Rectal smooth muscle tissue (tissue), 1 donor: ENCODE measurements at regions not wholly inside any gene's neighbourhood (a gene's known extent, or its start where the extent isn't known, plus 50 kb on each side); places are given as distances from the start of the nearest gene placed in this dataset.
"Not testable (repeated sequence)": the region's sequence is repeated elsewhere in the genome, so short reads cannot be mapped to it uniquely, and the experiment has no call there.

Experiments
- H3K27ac ChIP-seq: one replicate; pipeline ENCODE4 v1.7.0; 2013; ENCODE audit warnings: low read depth, low read length, inconsistent platforms
- H3K27me3 ChIP-seq: one replicate; pipeline ENCODE4 v1.7.0; 2013; ENCODE audit warnings: low read length; ENCODE audit not compliant: control insufficient read depth, insufficient read depth
- H3K36me3 ChIP-seq: one replicate; pipeline ENCODE4 v1.7.0; 2013; ENCODE audit warnings: low read length; ENCODE audit not compliant: control insufficient read depth, insufficient read depth
- H3K4me1 ChIP-seq: one replicate; pipeline ENCODE4 v1.7.0; 2013; ENCODE audit warnings: low read length; ENCODE audit not compliant: control insufficient read depth, insufficient read depth
- H3K4me3 ChIP-seq: one replicate; pipeline ENCODE4 v1.7.0; 2013; ENCODE audit warnings: low read length
- H3K9ac ChIP-seq: one replicate; pipeline ENCODE4 v1.7.0; 2013; ENCODE audit warnings: low read length

- not testable (repeated sequence) for H3K9ac ChIP-seq, H3K27me3 ChIP-seq, H3K36me3 ChIP-seq
Measured at GRCh38 chr11:121963846-121964245, 152.2 kb downstream of the BLID start.

DNA sequence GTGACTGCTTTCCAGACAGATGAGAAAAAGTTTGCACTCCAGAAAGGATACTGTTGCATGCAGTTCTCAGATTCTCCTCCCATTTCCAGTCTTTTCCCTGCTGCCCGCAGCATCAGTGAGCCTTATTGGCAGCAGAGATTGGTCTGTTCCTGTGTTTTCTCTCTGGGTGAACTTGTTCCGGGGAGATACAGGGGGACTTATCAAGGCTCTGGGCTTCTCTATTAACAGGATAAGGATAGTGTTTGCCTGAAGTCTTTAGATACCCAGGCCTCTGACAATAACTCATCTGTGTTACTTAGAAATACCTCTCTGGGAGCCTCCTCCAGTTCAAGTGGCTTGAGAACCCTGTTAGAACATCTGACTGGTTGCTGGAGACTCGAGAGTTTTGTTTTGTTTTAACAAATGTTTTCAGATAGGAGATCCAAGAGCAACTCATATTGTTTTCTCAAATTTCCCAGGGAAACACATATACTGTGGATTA is 154.7 kb downstream of the BLID start:
- H3K4me3 ChIP-seq = no peak overlapping the region
- no peaks in the 10 kb centered on the region for H3K36me3 ChIP-seq
- no peak overlapping the region for H3K27ac ChIP-seq
- H3K4me1 ChIP-seq = peaks cover 4% of the 10 kb centered on the region
- no peaks in the 10 kb centered on the region for H3K27me3 ChIP-seq
- H3K9ac ChIP-seq = no peak overlapping the region

More at GRCh38 chr11:121963846-121964245, 152.2 kb downstream of the BLID start:
- not testable (repeated sequence) for H3K4me1 ChIP-seq, H3K27ac ChIP-seq, H3K4me3 ChIP-seq

DNA sequence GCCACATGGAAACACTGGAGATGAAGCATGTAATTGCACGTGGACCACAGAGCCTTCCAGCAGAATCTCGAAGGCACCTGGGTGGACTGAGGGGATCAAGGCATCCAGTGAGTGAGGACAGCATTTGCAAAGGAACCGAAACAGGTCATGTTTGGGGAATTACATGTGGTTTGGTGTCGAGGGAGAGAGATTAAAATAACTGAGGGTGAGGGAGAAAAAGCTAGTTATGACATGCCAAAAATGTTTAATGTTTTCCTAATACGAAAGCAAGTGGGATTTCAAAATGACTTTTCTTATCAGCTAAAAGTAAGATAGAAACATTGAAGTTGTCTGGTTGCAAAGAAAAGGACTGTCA is 157.1 kb downstream of the BLID start:
- Histone ChIP-seq H3K27ac (no peak overlapping the region), H3K36me3 (no peaks in the 10 kb centered on the region), H3K27me3 (no peaks in the 10 kb centered on the region), H3K4me3 (no peak overlapping the region), H3K9ac (no peak overlapping the region), H3K4me1 (no peaks in the 10 kb centered on the region)

DNA sequence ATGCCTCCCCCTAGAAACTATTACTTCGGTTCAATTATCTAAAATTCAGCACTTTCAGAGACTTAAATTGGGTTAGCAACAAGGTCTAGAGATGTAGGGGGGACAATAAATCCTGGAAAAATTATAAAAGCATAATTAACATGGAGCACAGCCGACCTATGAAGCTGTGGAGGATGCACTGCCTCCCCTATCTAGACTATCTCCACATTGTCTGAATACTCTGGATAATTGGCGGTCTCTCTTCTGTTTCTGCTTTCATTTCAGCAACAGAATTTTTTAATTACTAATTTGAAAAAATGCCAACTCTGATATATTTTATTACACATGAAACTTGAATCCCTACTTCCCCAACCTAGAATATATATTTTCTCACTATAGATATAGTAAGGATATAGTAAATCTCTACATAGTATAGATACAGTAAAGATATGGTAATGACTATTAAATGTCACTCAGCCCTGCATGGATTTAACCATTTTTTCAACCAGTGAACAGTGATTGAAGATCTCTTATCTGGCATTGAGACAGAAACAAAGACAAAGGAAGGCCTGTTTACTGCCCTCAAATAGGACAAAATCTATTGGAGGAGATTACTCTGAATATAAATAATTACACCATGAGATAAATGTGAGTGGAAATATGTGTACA is 157.6 kb downstream of the BLID start:
- Histone ChIP-seq H3K36me3 (no peaks in the 10 kb centered on the region), H3K4me3 (no peak overlapping the region), H3K27me3 (no peaks in the 10 kb centered on the region)

DNA sequence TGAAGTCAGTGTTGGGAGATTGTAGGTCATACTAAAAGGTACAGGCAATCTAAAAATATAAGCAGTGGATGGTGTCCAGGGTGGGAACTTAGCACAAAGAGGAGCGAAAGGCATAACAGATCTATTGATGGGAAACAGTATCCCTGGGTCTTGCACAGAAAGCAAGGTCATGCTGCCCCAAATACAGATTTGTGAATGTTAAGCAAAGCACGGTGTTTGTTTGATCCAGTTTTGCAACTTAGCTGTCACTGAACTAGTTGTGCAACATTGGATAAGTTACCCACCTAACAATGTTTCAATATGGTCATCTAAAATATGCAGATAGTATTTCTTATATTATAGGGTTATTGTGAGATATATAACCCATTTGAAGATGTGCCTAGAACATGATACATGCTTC is 162.9 kb downstream of the BLID start:
- H3K27me3 ChIP-seq = no peaks in the 10 kb centered on the region
- H3K4me1 ChIP-seq = no peaks in the 10 kb centered on the region
- no peak overlapping the region for H3K4me3 ChIP-seq
- H3K9ac ChIP-seq = no peak overlapping the region
- no peak overlapping the region for H3K27ac ChIP-seq
- no peaks in the 10 kb centered on the region for H3K36me3 ChIP-seq

More for the DNA sequence above, 157.6 kb downstream of the BLID start:
- Histone ChIP-seq H3K9ac (no peak overlapping the region), H3K4me1 (no peaks in the 10 kb centered on the region), H3K27ac (no peak overlapping the region)

DNA sequence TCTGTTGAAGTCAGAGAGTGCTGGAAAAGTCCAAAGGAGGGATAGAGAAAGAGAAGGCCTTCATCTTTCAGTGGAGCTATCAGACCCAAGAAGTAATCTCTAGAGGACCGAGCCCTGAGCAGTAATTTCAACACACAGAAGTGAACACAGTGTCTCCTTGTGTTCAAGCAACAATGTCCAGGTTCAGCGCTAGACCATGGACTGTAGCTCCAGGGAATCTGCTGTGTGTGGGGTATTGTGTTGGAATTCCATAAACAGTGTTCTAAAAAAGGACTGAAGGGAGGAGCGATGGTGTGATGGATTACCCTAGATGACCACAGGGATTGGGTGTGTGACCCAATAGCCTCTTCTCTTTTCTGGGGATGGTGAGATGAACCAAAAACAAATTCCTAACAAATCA is 165.9 kb downstream of the BLID start:
- Histone ChIP-seq H3K4me1 (no peaks in the 10 kb centered on the region), H3K4me3 (no peak overlapping the region), H3K27me3 (no peaks in the 10 kb centered on the region), H3K27ac (no peak overlapping the region), H3K36me3 (no peaks in the 10 kb centered on the region), H3K9ac (no peak overlapping the region)

GRCh38 chr11:121946514-121946913 is 169.5 kb downstream of the BLID start:
- no peaks in the 10 kb centered on the region for H3K4me1 ChIP-seq
- H3K4me3 ChIP-seq = no peak overlapping the region
- H3K27me3 ChIP-seq = no peaks in the 10 kb centered on the region
- H3K9ac ChIP-seq = no peak overlapping the region
- no peaks in the 10 kb centered on the region for H3K36me3 ChIP-seq
- H3K27ac ChIP-seq = no peak overlapping the region

DNA sequence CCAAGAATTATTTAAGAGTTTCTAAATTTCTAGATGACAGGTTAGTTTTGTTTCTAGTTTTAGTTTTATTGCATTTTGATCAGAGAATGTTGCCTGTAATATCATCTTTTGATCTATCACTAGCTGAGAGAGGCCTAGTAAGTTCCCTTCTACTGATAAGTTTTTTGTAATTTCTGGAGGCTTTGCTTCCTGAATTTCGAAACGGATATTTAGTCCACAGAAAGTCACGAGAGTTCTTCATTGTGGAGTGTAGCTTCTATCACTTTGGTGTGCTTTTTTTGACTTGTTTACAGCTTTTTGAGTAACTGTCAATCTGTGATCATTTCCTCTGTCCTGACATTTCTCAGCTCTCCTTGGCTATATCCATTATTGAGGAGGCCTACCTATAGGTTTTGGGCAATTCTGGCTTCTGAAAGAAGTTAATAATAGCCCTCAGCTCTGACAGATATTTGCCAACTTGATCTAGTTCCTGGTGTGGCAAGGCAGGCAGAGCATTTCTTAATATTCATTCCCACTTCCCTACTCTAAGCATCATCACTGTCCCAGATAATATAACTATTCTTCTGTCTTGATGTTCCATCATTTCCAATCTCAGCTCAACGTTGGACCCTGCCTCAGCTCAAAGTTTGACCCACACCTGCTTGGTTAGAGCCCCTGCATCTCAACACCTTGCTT is 171.3 kb downstream of the BLID start:
- Histone ChIP-seq H3K27ac (no peak overlapping the region), H3K27me3 (no peaks in the 10 kb centered on the region), H3K4me1 (no peaks in the 10 kb centered on the region), H3K36me3 (no peaks in the 10 kb centered on the region), H3K4me3 (no peak overlapping the region), H3K9ac (no peak overlapping the region)

DNA sequence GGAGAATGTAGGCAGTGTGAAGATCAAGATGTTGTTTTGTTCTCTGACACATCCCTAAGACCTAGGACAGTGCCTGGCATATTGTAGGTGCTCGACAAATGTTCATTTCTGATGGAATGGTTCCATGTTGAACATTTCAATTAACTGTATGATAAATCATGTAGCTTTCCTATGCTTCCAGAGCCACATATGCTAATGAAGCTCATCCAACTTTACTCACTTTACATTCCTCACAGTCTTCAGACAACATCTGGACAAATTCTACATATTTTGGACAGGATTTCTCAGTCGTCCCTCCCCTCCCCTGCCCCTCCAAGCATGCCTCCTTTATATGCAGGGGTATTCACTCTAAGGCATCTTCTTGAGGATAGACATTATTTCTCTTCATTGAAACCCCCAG is 177.9 kb downstream of the BLID start:
- no peak overlapping the region for H3K27ac ChIP-seq
- no peak overlapping the region for H3K9ac ChIP-seq
- no peaks in the 10 kb centered on the region for H3K27me3 ChIP-seq
- H3K4me1 ChIP-seq = no peaks in the 10 kb centered on the region
- no peaks in the 10 kb centered on the region for H3K36me3 ChIP-seq
- no peak overlapping the region for H3K4me3 ChIP-seq

DNA sequence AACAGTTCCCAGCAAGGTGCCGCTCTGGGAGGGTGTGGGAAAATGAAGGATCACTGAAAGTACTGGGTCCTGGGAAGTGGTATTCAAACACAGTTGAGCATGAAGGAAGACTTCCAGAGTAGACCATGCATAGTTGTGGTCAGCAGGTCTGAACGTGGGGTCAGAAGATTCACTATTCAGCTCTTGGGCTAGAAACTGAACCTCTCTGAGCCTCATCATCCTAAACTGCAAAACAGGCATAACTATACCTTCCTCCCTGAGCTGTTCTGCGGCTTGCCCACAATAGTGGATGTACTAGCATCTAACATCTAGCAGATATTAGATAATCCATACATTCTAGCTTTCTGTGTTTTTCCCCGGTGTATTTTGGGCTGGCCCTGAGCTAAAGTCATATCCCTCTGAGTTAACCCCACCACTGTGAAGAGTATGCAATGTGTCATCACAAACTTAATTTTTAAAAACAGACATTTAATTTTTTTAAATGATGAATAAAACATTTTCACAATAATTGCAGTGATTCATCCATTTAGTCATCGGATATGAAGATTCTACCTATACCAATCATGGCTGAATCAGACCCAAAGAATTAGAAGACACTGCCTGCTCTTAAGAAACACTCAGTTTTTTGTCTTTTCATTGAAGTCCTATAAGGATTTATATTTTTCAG is 179.1 kb downstream of the BLID start:
- Histone ChIP-seq H3K27ac (no peak overlapping the region), H3K4me3 (no peak overlapping the region), H3K4me1 (no peaks in the 10 kb centered on the region), H3K27me3 (no peaks in the 10 kb centered on the region), H3K36me3 (no peaks in the 10 kb centered on the region), H3K9ac (no peak overlapping the region)

DNA sequence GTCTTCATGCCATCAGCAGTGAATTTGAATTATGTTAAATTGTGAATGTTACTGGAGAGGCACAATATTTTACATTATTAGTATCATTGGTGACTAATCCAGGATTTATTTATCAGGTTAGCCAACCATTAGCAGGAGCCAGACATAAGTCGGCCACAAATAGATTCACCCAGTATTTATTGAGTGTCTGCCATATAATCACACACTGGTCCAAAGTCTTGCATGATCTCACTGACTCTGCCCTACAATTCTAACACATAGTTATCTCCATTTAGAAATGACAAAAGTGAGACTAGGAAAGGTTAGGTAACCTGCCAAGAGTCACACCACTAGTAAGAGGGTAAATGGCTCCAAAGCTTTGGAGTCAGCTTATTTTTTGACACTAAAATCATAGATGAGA is 179.6 kb downstream of the BLID start:
- no peak overlapping the region for H3K9ac ChIP-seq
- H3K27me3 ChIP-seq = no peaks in the 10 kb centered on the region
- H3K36me3 ChIP-seq = no peaks in the 10 kb centered on the region
- H3K4me1 ChIP-seq = no peaks in the 10 kb centered on the region
- H3K27ac ChIP-seq = no peak overlapping the region
- H3K4me3 ChIP-seq = no peak overlapping the region

DNA sequence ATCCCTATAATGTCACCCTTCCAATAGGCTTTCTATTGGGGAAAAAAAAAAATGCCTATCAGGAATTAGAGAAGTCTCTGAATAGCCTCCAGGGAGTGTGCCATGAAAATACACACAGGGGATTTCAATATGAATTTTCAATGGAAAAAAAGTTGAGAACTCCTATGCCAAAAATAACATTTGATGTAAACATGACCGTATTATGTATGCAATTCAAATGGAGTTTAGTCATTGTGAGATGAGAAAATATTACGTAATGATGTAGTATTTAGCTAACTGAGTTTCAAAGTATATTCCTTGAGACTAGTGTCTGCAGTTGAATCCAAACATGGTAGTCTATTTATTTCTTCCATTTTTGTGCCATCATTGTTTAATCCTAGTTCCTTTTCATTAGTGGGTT is 182.3 kb downstream of the BLID start:
- Histone ChIP-seq H3K4me3 (no peak overlapping the region), H3K27me3 (no peaks in the 10 kb centered on the region), H3K36me3 (no peaks in the 10 kb centered on the region), H3K9ac (no peak overlapping the region), H3K4me1 (peaks cover 4% of the 10 kb centered on the region), H3K27ac (no peak overlapping the region)

DNA sequence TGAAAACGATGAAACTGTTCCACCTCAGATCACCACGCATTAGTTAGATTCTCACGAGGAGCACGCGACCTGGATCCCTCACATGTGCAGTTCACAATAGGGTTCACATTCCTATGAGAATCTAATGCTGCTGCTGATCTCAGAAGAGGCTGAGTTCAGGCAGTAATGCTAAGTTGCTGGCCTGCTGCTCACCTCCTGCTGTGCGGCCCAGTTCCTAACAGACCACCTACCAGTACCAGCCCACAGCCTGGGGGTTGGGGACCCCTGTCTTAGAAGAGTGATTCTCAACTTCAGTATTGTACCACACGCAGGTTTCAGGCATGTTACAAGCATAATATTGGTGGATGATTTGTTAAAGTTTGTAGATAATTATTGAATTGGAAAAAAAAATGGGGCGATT is 182.7 kb downstream of the BLID start:
- no peaks in the 10 kb centered on the region for H3K36me3 ChIP-seq
- H3K27me3 ChIP-seq = no peaks in the 10 kb centered on the region

More for the DNA sequence above, 182.7 kb downstream of the BLID start:
- H3K9ac ChIP-seq = no peak overlapping the region
- no peak overlapping the region for H3K27ac ChIP-seq
- H3K4me1 ChIP-seq = peaks cover 4% of the 10 kb centered on the region
- no peak overlapping the region for H3K4me3 ChIP-seq
